Liver (tissue), 8 donors: ENCODE measurements at regions not wholly inside any gene's neighbourhood (a gene's known extent, or its start where the extent isn't known, plus 50 kb on each side); places are given as distances from the start of the nearest gene placed in this dataset.

ENCODE experiments used
- DNase-seq: peaks from one replicate; pipeline ENCODE4 v3.0.0-alpha.2; 2017; ENCODE audit warnings: low spot score
- H3K27ac ChIP-seq, 2 donors: one replicate each; pipeline ENCODE4 v1.7.0; 2013; ENCODE audit warnings: inconsistent platforms in 2 of 2, low read length in 2 of 2, control low read depth in 1 of 2, low read depth in 1 of 2, mild to moderate bottlenecking in 1 of 2
- H3K27me3 ChIP-seq, 4 donors: one replicate each; pipeline versions ENCODE4 v1.6.1 to v1.7.0; 2013; ENCODE audit warnings: low read length in 3 of 4, inconsistent platforms in 1 of 4, mild to moderate bottlenecking in 1 of 4, moderate library complexity in 1 of 4; ENCODE audit not compliant: control insufficient read depth in 4 of 4, insufficient read depth in 4 of 4
- H3K36me3 ChIP-seq, 4 donors: one replicate each; pipeline versions ENCODE4 v1.6.1 to v1.7.0; 2013; ENCODE audit warnings: low read length in 3 of 4, mild to moderate bottlenecking in 3 of 4, low read depth in 1 of 4, moderate library complexity in 1 of 4; ENCODE audit not compliant: control insufficient read depth in 4 of 4, insufficient read depth in 3 of 4
- H3K4me1 ChIP-seq, 4 donors: one replicate each; pipeline versions ENCODE4 v1.6.1 to v1.7.0; 2013; ENCODE audit warnings: low read length in 3 of 4, mild to moderate bottlenecking in 3 of 4, moderate library complexity in 1 of 4; ENCODE audit not compliant: control insufficient read depth in 4 of 4, insufficient read depth in 4 of 4
- H3K4me3 ChIP-seq, 3 donors: one replicate each; pipeline versions ENCODE4 v1.6.1 to v1.7.0; 2013; ENCODE audit warnings: low read length in 3 of 3, control low read depth in 1 of 3, low read depth in 1 of 3, mild to moderate bottlenecking in 1 of 3
- H3K9ac ChIP-seq, 2 donors: one replicate each; pipeline ENCODE4 v1.7.0; 2013; ENCODE audit warnings: low read length in 2 of 2, mild to moderate bottlenecking in 2 of 2, moderate library complexity in 2 of 2, control low read depth in 1 of 2, low read depth in 1 of 2
- H3K9me3 ChIP-seq, 4 donors: one replicate each; pipeline versions ENCODE4 v1.6.1 to v1.7.0; 2013; ENCODE audit warnings: low read length in 3 of 4; ENCODE audit not compliant: control insufficient read depth in 4 of 4
- CTCF ChIP-seq: fragments of 150-350 bp; IDR thresholded peaks from 2 replicates; pipeline ENCODE4 v1.5.1; 2017; ENCODE audit warnings: improper control_type of control experiment, low read depth, low read length; ENCODE audit not compliant: missing input control
- EGR1 ChIP-seq, 2 donors: IDR thresholded peaks; 2 replicates each; pipeline ENCODE4 v1.6.1; 2016 to 2018; ENCODE audit warnings: antibody characterized with exemption in 2 of 2, low read depth in 2 of 2
- FOXA1 ChIP-seq: IDR thresholded peaks from 2 replicates; pipeline ENCODE4 v1.6.1; 2016; ENCODE audit warnings: antibody characterized with exemption
- HNF4A ChIP-seq, 2 donors: conservative IDR thresholded peaks; 2 replicates each; pipeline ENCODE4 v1.6.1; 2016; ENCODE audit warnings: antibody characterized with exemption in 2 of 2, mild to moderate bottlenecking in 2 of 2
- HNF4G ChIP-seq: IDR thresholded peaks from 2 replicates; pipeline ENCODE4 v1.6.1; 2016; ENCODE audit warnings: antibody characterized with exemption
- JUND ChIP-seq, 2 donors: IDR thresholded peaks; 2 replicates each; pipeline ENCODE4 v1.6.1; 2016; ENCODE audit warnings: antibody characterized with exemption in 2 of 2
- MAX ChIP-seq: IDR thresholded peaks from 2 replicates; pipeline ENCODE4 v1.6.1; 2016; ENCODE audit warnings: antibody characterized with exemption
- RXRA ChIP-seq, 2 donors: IDR thresholded peaks; 2 replicates each; pipeline ENCODE4 v1.6.1; 2017 to 2018; ENCODE audit warnings: antibody characterized with exemption in 2 of 2, mild to moderate bottlenecking in 1 of 2
- SP1 ChIP-seq: IDR thresholded peaks from 2 replicates; pipeline ENCODE4 v1.6.1; 2018; ENCODE audit warnings: antibody characterized with exemption, mild to moderate bottlenecking
- TAF1 ChIP-seq: conservative IDR thresholded peaks from 2 replicates; pipeline ENCODE4 v1.6.1; 2016; ENCODE audit warnings: antibody characterized with exemption, mild to moderate bottlenecking
- YY1 ChIP-seq: IDR thresholded peaks from 2 replicates; pipeline ENCODE4 v1.6.1; 2016; ENCODE audit warnings: antibody characterized with exemption, mild to moderate bottlenecking
- WGBS: extraction: QIAGEN DNeasy Blood & Tissue Kit; methylation state at CpG from one replicate; pipeline ENCODE4 v1.1.7; 2013; 5-methylcytosine and 5-hydroxymethylcytosine counted together
- TF ChIP-seq, protein P1 (sequence below): IDR thresholded peaks from 2 replicates; pipeline ENCODE4 v1.6.1; 2016; ENCODE audit warnings: antibody characterized with exemption, mild to moderate bottlenecking
- donor health status: healthy.
- donor health status: healthy.
- donor health status: healthy.
- donor health status: healthy.
- donor health status: healthy.

DNA sequence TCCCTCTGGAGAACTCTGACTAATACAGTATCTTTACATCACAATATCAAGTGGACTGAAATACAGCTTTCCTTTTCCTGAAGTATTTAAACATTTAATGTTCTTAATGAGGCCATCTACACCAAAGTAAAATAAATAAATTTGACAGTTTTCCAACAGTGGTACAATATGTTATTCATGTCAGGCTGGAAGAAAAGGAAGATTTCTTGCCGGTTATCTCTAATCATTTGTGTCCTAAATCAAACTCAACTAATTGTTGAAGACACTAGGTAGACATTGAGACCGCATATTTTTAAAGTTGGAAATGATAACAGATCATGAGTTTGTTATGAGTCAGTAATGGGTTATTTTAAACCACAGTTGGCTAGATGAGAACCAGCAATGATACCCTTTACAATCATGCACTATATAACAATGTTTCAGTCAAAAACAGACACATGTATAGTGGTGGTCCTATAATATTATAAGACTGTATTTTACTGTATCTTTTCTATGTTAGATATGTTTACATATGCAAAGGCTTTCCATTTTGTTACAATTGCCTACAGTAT lies 241.6 kb downstream of the LMBRD1 start:
- no peak overlapping the region for H3K27ac ChIP-seq
- peaks cover 0 to 2% (median 0%) of the 10 kb centered on the region in 4 donors for H3K27me3 ChIP-seq
- H3K9me3 ChIP-seq: no peaks in the 10 kb centered on the region
- 85% methylated on average over 2 of the region's 2 CpGs for WGBS
- no peak for DNase-seq
- no peak overlapping the region for H3K9ac ChIP-seq
- TF ChIP-seq EGR1 (IDR thresholded peaks at IDR 0.05; ENCODE audit: low read depth in 2 of 2): no peak
- no peak for TF ChIP-seq HNF4A (conservative IDR thresholded peaks at IDR 0.05)
- TF ChIP-seq FOXA1: no peak
- TF ChIP-seq MAX: no peak
- no peak for TF ChIP-seq RXRA (IDR thresholded peaks at IDR 0.05)
- TF ChIP-seq, protein P1, sequence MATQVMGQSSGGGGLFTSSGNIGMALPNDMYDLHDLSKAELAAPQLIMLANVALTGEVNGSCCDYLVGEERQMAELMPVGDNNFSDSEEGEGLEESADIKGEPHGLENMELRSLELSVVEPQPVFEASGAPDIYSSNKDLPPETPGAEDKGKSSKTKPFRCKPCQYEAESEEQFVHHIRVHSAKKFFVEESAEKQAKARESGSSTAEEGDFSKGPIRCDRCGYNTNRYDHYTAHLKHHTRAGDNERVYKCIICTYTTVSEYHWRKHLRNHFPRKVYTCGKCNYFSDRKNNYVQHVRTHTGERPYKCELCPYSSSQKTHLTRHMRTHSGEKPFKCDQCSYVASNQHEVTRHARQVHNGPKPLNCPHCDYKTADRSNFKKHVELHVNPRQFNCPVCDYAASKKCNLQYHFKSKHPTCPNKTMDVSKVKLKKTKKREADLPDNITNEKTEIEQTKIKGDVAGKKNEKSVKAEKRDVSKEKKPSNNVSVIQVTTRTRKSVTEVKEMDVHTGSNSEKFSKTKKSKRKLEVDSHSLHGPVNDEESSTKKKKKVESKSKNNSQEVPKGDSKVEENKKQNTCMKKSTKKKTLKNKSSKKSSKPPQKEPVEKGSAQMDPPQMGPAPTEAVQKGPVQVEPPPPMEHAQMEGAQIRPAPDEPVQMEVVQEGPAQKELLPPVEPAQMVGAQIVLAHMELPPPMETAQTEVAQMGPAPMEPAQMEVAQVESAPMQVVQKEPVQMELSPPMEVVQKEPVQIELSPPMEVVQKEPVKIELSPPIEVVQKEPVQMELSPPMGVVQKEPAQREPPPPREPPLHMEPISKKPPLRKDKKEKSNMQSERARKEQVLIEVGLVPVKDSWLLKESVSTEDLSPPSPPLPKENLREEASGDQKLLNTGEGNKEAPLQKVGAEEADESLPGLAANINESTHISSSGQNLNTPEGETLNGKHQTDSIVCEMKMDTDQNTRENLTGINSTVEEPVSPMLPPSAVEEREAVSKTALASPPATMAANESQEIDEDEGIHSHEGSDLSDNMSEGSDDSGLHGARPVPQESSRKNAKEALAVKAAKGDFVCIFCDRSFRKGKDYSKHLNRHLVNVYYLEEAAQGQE: no peak
- no peak overlapping the region for H3K4me3 ChIP-seq
- no peaks in the 10 kb centered on the region for H3K36me3 ChIP-seq
- no peaks in the 10 kb centered on the region for H3K4me1 ChIP-seq

- no peak overlapping the region for H3K9ac ChIP-seq
- TF ChIP-seq RXRA (IDR thresholded peaks at IDR 0.05) (no peak), FOXA1 (no peak), YY1 (no peak)
- TF ChIP-seq, protein P1: no peak
- no peak overlapping the region for H3K4me3 ChIP-seq
- DNase-seq: no peak
- no peaks in the 10 kb centered on the region for H3K9me3 ChIP-seq
- H3K27me3 ChIP-seq: peaks cover 0 to 2% (median 0%) of the 10 kb centered on the region in 4 donors
- WGBS: 56% methylated on average over 1 of the region's 1 CpG
- no peaks in the 10 kb centered on the region for H3K4me1 ChIP-seq
- no peak overlapping the region for H3K27ac ChIP-seq
- no peaks in the 10 kb centered on the region for H3K36me3 ChIP-seq
Observed at GRCh38 chr6:69542494-69542893, 254.3 kb downstream of the LMBRD1 start.

DNA sequence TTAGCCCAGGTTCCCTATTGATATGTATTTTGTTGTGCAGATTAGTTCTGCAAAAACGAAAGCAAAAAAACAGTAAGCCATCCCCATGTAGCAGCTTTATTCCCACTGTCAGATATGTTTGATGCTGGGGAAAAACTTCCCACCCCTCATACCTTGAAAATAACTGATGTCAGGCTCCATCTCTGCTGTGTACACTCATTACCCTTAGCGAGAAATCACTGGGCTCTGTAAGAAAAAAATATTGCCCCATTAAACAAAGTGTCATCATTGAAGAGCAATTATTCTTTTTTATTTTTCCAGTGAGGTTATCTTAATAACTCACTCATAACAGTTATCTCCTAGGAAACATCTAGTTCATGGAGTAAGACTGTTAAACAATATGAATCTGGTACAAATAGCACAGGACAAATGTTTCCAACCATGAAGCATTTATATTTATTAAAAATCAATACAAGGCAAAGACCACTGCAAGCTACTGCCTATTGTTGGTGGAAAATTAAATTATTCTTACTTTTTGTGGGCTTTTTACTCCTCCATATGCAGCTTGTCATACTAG lies 268.8 kb downstream of the LMBRD1 start:
- TF ChIP-seq EGR1 (IDR thresholded peaks at IDR 0.05; ENCODE audit: low read depth in 2 of 2): no peak
- no peak for TF ChIP-seq CTCF
- TF ChIP-seq JUND (IDR thresholded peaks at IDR 0.05): no peak
- no peak for TF ChIP-seq SP1
- TF ChIP-seq MAX: no peak
- TF ChIP-seq, protein P1: no peak
- no peak for TF ChIP-seq HNF4G
- no peak for TF ChIP-seq TAF1
- 50% methylated on average over 2 of the region's 2 CpGs for WGBS
- Histone ChIP-seq H3K27ac (no peak overlapping the region), H3K27me3 (no peaks in the 10 kb centered on the region), H3K9me3 (no peaks in the 10 kb centered on the region), H3K9ac (no peak overlapping the region), H3K4me1 (no peaks in the 10 kb centered on the region), H3K4me3 (no peak overlapping the region), H3K36me3 (no peaks in the 10 kb centered on the region)
- no peak for DNase-seq
